Activated CD8-positive, alpha-beta memory T cell treated with anti-CD3 and anti-CD28 coated beads for 1 hour (primary cell): ENCODE measurements at regions not wholly inside any gene's neighbourhood (a gene's known extent, or its start where the extent isn't known, plus 50 kb on each side); places are given as distances from the start of the nearest gene placed in this dataset.

Source experiments
- DNase-seq, 2 donors: peaks; one replicate each; pipeline ENCODE4 v3.0.0-alpha.2; 2020; ENCODE audit warnings: low read depth in 1 of 2; ENCODE audit errors: extremely low read depth in 1 of 2

DNA sequence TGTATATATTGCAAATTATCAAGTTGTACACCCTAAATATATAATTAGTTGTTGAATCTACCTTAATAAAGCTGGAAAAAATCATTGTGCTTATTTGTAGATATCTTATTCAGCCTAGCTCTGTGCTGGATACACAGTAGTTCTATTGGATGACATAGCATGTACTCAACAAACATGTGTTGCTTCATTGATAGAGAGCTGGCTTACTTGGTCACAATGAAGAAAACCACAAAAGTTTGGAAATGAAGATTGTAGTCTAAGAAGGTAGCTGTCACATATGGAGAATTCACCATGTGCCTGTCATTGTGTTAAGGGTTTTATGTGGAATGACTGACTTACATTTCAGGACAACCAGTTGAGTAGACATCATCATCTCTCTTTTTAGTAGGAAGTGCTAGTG lies 278.9 kb downstream of the LMO7 start:
- no peak for DNase-seq

DNA sequence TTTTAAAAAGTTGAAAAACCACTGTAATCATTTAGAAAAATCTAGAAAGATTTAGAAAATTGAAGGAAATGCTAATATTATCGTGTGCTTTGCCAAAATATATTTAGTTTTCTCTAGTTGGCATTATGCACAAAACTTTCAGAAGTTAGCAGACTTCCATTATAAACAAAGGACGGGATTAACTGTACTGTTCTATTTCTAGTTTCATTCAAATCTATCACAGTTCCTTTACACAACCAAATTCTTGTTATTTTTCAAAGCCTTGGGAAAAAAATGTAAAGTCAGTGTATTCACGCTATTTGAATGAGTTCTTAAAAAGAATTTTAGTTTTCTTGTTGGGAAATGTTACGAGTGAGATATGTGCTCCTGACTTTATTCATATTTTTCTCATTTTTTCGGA lies 277.8 kb downstream of the LMO7 start:
- no peak for DNase-seq

GRCh38 chr13:75910591-75910990 lies 274.5 kb downstream of the LMO7 start:
- no peak for DNase-seq
